Body of pancreas (tissue), 4 donors: ENCODE measurements at regions not wholly inside any gene's neighbourhood (a gene's known extent, or its start where the extent isn't known, plus 50 kb on each side); places are given as distances from the start of the nearest gene placed in this dataset.

ENCODE experiments used
- CTCF ChIP-seq, 7 experiments: fragments of 450-650 bp in 4 of 7; fragments of 200-600 bp in 3 of 7; sonication (generic) in 3 of 7; IDR thresholded peaks; one replicate each; pipeline ENCODE4 v1.5.1; 2016 to 2019; ENCODE audit warnings: antibody characterized with exemption in 7 of 7
- POLR2A ChIP-seq, 3 donors: fragments of 450-650 bp; IDR thresholded peaks; one replicate each; pipeline ENCODE4 v1.6.1; 2016; ENCODE audit warnings: antibody characterized with exemption in 3 of 3, mild to moderate bottlenecking in 2 of 3

GRCh38 chr7:113394856-113395255 is 276.5 kb upstream of the SMIM30 start:
- TF ChIP-seq CTCF (IDR thresholded peaks at IDR 0.05) (no peak), POLR2A (IDR thresholded peaks at IDR 0.05) (no peak)
